ENCODE measurements at regions not wholly inside any gene's neighbourhood (a gene's known extent, or its start where the extent isn't known, plus 50 kb on each side); places are given as distances from the start of the nearest gene placed in this dataset.

DNA sequence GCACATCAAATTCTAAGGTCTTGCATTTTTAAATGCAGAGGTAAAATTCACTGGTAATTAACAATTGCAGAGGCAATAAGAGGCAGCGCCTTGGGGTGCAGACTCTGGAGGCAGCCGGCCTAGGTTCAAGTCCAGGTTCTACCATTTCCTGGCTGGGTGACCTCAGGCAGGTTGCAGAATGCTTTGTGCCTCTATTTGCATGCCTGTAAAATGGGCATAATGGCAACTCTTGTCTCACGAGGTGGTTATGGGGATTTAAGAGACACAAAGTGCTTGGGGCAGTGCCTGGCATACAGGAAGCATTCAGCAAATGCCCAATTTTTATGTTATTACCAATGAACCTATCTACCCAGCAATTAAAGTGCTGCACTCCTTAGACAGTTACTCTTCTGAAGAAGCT, 180.0 kb upstream of the LHX5 start:
- DNase-seq: no peak

DNA sequence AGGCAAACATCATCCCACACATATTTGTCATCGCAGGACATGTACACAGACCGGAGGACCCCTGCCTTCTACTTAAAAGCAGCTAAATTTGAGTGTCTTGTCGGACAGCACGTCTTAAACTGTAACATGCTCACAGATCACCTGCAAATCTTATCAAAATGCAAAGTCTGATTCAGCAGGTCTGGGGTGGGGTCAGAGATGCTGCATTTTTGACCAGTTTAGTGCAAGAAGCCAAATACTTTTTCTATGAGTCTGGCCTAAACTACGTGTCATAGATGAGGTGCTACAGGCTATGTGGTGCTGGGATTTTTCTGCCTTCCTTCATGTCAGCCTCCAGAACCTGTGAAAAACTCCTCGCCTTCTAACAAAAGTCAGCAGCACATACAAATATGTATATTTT, 178.8 kb upstream of the LHX5 start:
- DNase-seq: no peak

DNA sequence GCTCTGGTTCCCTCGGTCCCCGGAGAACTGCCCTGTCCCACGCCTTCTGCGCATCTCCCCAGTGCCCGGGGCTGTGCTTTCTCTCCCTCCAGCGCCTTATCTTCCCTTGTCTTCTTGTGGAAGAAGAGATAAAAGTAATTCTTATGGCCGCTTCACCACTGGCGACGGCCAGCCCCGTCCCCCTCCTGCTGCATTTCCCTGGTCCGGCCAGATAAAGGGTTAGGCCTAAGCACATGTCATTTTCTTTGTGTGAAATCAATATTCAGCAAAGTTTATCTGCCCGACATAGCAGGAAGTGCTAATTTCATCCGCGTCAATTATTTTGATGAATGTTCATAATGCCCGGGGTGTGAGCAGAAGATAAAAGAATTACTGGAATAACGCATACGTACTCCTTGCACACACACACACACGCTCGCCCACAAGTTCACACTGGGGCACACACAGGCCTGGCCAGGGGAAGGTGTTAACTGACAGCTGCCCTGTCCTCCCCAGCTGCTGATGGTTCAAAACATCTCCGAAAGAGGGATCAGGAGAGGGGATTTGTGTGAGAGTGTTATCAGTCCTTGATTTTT, 177.7 kb upstream of the LHX5 start:
- DNase-seq: no peak

DNA sequence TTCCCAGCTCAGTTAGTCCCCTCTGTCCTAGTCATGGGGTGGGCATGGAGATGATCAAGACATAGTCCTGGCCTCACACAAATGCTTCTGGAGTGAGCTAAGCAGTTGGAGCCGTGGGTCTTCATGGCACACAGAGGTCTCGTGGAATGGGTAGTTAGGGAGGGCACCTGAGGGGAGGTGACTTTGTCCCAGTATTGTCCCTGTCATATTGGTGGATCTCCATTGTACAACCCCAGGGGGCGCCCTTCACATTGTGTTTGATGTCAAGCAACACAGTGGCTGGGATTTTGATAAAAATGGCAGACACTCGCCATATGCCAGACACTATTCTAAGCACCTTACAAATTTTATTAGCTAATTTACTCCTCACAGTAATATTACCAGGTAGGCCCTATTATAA, 175.4 kb upstream of the LHX5 start:
- no peak for DNase-seq

DNA sequence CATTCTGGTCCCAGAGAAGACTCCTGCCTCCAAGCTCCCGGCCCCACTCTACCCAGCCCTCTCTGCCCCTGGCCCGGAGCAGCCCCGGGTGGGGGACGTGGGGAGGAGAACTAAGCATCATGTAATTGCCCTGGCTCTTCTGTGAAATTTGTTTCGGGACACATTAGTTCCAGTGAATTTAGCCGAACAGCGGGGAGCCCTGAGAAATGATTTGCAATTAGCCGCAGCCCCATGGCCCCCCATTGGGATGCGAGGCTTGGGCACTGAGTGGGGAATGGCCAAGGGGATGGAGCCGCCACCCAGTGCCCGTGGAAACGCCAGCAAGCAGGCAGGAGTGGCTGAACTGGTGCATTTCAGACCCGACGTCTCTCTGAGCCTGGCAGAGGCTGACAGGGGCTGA, 173.9 kb upstream of the LHX5 start:
- no peak for DNase-seq

DNA sequence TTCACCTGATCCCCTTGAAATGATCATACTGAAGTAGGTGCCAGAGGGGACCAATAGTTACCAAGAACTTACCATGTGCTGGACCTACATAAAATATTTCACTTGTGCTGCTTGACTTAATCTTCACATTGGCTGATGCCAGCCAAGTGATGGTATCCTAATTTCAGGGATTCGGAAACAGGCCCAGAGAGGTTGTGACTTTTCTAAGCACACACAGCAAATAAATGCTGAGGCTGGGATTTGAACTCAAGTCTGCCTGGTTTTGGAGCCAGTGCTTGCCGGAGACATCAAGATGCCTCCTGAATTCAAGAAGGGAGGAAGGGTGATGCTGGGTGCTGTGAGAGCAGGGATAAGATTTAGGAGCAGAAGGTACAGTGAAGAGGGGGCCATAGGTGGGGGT, 173.5 kb upstream of the LHX5 start:
- no peak for DNase-seq

DNA sequence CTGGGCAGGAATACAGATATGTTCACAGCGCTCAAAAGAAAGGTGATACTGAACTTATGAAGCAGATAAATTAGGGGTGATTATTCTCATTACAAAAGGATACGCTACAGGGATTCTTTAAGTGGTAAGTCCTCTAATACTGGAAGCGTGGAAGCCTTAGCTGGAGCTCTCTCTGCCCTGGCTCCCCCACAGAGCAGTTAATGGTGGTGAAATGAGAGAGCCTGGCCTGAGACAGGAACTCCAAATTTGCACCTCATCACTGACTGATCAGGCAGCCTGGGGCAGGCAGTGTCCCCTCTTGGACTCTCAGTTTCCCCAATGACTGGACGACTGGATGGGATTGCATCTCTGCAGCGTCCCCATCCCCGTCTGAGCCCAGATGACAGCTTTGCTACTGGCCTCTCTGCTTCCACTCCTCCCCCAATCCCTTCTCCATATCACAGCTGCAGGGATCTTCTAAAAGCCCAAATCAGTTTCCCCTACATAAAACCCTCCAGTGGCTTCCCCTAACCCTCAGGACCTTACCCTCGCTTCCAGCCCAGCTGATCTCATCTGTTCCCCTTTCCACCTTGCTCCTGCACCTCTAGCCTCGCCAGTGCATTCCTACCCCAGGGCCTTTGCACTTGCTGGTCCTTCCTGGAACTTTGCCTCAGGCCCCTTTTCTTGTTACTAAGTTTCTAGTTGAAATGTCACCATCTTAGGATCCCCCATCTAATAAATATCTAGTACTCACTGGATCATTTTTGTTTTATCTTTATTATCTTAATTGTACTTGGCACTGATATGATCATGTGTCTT, 171.7 kb upstream of the LHX5 start:
- DNase-seq: no peak

DNA sequence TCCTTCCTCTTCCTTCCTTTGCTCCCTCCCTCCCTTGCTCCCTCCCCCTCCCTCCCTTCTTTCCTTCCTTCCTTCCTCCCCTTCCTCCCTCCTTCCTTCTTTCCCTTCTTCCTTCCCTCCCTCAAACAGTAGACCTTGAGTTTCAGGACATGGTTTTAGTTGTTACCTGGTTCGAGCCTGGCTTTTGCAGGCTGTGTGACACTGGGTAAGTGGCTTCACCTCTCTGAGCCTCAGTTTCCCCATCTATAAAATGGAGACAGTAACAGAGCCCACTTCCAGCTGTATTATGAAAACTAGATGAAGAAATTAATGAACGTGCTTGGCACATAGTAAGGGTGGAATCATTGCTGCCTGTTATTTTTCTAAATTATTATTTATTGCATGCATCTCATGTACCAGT, 171.0 kb upstream of the LHX5 start:
- DNase-seq: no peak

DNA sequence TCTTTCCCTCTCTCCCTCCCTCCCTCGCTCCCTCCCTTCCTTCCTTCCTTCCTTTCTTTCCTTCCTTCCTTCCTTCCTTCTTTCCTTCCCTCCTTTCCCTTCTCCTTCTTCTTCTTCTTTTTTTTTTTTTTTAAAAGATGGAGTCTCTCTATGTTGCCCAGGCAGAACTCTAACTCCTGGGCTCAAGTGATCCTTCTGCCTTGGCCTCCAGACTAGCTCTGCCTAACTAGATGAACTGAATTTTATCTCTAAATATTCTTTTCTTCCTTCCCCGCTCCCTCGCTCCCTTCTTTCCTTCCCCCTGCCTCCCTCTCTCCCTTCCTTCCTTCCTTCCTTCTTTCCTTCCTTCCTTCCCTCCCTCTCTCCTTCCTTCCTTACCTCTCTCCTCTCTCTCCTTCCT, 170.5 kb upstream of the LHX5 start:
- no peak for DNase-seq

DNA sequence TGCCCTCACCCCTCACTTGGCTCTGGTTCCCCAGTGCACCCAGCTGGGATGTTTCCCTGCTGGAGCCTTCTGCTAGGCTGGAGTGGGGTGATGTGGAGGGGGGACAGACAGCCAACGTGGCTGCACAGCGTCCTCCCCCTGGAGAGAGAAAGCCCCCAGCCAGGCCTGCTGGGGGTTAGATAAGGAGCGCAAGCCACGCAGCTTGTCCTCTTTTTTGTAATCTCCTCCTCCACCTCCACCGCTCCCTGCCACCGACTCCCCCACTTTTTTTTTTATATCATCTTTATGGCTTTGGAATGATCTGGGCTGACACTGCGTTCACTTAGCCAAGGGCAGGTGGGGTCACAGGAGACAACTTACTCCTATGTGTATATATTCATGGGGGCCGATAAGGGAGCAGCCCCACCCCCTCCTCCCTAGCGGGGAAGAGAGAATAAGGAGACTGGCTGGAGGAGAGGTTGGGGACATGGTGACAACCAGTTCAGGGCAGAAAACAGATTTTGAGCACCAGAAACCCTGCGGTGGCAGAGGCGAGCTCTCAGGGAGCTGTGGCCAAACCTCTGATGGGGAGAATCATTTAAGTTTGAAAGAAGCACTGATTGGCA, 169.9 kb upstream of the LHX5 start:
- no peak for DNase-seq

DNA sequence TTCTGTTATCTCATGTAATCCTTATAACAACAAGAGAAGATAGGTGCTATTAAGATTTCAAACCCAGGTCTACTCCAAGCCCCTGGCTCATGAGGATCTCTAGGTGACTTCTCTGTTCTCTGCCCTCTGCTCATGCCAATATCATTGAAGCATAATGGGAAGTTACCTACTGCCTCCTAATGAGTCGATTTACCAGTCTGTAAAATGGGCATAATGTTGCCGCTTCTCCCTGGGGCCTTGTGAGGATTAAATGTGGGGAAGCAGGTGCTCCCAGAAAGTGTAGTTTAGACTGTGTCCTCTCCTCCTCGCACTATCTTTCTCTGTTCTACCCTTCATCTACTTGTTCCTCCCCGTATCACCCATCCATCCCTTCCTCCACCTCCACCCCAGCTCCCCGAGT, 169.2 kb upstream of the LHX5 start:
- DNase-seq: no peak

DNA sequence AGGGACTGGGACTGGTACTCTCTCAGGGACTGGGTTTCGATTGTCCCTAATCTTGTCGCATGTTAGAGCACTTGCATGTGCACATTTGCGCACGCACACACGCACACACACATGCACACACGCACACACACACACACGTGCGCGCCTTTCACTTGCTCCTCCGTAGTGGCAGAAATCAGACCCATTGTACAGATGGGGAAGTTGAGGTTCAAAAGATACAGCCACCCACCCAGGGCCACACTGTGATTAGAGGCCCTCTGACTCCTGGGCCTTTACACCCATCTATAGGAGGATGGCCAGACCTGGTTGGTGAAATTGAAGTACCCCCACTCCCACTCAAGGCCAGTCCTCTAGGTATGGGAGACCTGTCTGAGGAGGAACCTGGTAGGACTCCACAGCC, 167.8 kb upstream of the LHX5 start:
- DNase-seq: no peak

DNA sequence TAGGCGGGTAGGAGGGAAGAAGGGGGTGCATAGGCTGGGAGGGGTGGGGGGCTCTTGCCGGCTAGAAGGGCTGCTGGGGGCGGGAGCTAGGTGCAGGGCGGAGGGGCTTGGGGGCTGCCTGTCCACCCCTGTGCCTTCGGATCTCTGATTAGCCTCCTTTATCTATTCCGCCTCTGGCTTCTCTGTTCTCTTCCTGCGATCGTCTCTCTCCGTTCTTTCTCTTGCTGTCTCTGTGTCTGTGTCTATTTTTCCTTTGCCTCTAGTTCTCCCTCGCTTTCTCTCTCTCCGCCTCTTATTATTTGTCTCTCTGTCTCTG, 166.7 kb upstream of the LHX5 start:
- no peak for DNase-seq

DNA sequence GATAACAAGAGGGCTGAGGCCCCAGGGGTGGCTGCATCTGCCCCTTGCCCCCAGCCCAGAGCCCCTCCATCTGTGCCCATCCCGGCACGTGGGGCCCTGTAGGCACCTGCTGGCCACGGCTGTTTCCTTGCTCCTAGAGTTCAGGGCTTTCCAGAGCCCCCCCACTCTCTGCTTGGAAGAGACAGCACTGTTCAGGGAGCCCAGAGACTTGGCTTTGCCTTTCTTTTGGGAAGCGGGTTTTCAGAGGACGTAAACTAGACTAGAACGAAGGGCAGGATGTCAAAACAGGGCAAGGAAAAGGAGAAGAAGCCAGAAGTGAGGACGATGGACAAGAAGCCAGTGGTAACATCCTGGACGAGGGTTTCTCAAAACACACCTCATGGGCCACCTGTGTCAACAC, 163.3 kb upstream of the LHX5 start:
- DNase-seq: no peak

DNA sequence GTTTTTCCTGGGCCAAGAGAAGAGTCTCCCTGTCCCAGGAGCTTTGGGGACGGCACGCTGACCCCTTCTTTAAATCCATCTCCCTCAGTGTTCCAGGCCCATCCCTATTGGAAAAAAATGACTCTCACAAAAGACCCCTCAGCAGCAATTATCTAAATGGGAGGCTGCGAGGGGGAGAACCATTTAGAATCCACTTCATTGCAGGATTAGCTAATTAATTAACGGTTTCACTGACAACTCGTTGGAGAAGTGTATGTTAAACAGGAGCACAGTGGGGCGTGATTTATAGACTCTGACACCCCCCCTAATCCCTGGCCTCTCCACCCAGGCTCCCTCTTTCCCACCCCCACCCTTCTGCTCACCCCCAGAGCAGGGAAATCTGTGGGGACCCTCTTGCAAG, 162.8 kb upstream of the LHX5 start:
- no peak for DNase-seq

DNA sequence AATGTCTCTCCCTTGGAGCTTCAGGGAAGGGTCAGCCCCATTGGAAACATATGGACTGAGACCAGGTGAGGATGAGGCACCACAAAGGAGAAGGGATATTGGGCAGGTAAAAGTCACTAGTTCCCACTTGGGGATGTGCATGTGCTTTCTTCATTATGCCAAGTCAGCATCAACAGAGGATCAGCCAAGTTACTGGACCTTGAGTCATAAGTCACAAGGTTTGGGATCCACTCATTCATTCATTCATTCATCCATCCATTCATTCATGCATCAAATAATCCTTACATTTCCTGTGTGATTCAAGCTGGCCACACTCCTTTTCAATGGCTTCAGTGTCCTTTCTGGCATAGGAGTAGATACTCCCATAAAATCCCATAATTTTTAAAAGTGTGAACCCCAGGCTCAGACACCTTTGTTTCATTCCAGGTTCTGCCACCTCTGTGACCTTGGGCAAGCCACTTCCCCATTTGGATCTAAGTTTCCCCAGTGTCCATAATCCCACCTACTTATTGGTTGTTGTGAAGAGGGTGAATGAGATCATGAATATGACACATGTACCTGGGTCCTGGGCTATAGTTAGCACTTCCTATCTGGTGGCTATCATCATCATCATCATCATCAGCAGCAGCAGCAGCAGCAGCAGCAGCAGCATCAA, 162.1 kb upstream of the LHX5 start:
- no peak for DNase-seq

DNA sequence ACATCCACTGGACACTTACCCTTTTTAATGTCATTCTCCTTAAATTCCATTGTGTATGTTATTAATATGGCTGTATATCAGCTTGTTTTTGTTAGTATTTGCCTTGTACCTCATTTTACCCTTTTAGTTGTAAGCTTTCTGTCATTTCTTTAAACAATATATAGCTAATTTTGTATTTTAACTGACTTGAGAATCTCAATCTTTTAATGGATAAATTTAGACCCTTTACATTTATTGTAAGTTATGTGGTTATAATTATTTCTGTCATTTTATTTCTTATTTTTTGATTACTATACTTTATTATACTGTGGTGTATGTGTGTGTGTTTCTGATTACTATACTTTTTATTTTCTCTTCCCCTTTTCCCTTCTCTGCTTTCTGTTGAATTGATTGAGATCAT, 159.0 kb upstream of the LHX5 start:
- no peak for DNase-seq

DNA sequence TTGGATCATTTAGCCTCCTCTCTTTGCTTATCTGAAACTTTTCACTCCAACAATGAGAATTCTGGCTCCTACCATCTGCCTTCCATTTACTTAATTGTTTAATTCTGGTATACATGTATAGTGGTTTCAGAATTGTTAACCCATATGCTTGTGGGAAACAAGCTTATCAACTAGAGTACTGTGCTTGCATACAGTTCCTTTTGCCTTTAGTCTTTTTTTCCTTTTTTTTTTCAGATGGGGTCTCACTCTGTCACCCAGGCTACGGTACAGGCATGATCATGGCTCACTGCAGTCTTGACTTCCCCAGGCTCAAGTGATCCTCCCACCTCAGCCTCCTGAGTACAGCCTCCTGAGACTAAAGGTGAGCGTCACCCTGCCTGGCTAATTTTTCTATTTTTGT, 153.8 kb upstream of the LHX5 start:
- DNase-seq: no peak

DNA sequence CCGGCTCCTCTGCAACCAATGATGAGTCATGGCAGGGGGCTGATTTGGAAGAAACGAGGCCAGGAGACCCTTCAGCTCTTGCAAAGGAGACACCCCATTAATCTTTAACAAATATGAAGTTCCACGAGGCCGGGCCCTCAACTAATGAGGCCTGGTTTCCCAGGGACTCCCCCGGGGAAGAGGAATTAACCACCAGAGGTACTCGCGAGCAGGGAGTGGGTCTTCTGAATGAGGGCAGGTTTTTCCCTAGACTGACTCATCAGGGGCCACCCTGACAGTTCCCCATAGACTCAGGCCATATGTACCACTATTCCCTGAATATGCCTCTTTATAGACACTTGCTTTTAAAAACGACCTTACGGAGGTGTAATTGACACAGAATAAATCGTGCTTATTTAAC, 150.7 kb upstream of the LHX5 start:
- no peak for DNase-seq

DNA sequence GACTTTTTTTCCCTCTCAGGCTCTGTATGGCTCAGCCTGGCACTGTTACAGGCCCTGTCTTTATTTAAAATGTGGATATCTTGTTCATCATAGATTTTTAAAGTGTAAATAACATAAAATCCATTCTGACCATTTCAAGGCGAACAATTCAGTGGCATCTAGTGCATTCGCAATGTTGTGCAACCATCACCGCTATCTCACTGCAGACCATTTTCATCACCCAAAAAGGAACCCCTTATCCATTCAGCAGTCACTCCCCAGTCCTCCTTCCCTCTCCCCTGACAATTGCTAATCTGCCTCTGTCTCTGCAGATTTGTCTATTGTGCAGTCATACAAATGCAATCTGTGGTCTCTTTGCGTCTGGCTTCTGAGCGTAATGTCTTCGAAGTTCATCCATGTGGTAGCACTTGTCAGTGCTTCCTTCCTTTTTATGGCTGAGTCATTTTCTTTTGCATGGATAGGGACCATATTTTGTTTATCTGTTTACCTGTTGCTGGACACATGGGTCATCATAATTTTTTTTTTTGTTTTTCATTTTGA, 148.8 kb upstream of the LHX5 start:
- DNase-seq: no peak

DNA sequence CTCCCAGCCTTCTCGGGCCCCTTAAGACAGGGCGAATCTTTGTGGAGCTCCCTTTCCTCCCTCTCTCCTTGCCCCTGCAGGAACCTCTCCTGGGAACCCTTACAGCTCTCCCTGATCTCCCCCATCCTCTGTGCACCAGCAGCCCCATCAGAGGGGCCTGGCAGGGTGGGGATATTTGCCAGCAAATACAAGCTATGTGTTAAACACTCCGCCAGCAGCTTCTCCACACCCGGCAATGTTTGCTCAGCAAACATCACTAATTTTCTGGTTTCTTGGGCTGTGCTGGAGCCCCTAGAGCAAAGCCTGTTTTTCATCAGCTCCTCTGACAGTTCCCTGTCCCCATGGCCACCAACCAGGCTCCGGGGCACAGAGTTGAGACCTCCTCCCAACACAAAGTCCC, 147.5 kb upstream of the LHX5 start:
- DNase-seq: no peak

DNA sequence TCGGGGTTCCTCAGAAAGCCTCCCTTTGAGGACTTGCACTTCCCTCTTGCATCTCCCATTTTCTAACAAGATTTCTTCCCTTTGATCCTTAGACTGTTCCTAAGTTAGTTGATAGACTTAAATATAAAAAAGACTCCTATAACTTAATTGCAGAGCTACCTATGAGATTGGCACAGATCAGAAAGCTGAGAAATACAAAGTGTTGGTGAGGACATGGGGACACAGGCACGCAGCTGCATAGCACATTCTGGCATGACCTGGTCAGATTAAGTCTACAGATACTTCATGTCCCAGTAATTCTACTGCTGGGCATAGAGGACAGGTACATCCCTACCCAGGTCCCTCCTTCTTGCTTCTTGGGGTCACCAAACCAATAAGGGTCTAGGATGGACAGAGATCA, 141.7 kb upstream of the LHX5 start:
- DNase-seq: no peak

DNA sequence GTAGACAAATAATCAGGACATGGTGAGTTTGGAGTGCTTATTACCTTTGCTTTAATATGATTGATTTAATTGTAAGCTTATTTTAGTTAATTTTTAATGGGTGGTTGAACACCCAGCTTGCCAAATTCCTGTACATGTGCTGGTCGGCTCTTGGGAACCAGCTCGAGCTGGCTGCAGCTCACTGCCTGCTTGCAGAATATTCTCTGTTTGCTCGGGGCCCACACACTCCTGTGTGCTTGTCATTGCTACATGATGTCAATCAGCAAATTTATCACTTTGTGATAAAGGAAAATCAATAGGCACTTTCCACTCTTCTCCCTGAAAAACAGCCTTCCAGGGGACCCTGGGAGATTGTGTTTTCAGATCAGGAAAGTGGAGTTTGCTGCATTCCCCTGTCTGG, 141.1 kb upstream of the LHX5 start:
- DNase-seq: no peak
